Sigmoid colon (tissue), 6 donors: ENCODE measurements at regions not wholly inside any gene's neighbourhood (a gene's known extent, or its start where the extent isn't known, plus 50 kb on each side); places are given as distances from the start of the nearest gene placed in this dataset.

ENCODE experiments used
- DNase-seq: peaks from one replicate; pipeline ENCODE4 v3.0.0-alpha.2; 2019
- H3K27ac ChIP-seq, 4 donors: fragments of 200-600 bp; sonication (generic); one replicate each; pipeline ENCODE4 v1.5.1; 2016 to 2019; ENCODE audit warnings: mild to moderate bottlenecking in 1 of 4
- H3K27me3 ChIP-seq, 3 donors: fragments of 200-600 bp; sonication (generic); one replicate each; pipeline ENCODE4 v1.5.1; 2019; ENCODE audit warnings: mild to moderate bottlenecking in 1 of 3
- H3K36me3 ChIP-seq, 4 donors: fragments of 200-600 bp; sonication (generic); one replicate each; pipeline ENCODE4 v1.5.1; 2016 to 2019
- H3K4me1 ChIP-seq, 4 donors: fragments of 200-600 bp; sonication (generic); one replicate each; pipeline ENCODE4 v1.5.1; 2017 to 2019
- H3K4me3 ChIP-seq, 4 donors: fragments of 200-600 bp; sonication (generic); one replicate each; pipeline ENCODE4 v1.5.1; 2017 to 2019; ENCODE audit warnings: mild to moderate bottlenecking in 2 of 4, moderate library complexity in 1 of 4
- H3K9me3 ChIP-seq, 4 donors: fragments of 200-600 bp in 3 of 4; sonication (generic) in 3 of 4; one replicate each; pipeline versions ENCODE4 v1.5.1 to v1.6.1; 2013 to 2019
- CTCF ChIP-seq, 4 experiments: fragments of 450-650 bp in 3 of 4; fragments of 200-600 bp in 1 of 4; IDR thresholded peaks; one replicate each; pipeline ENCODE4 v1.5.1; 2016 to 2019; ENCODE audit warnings: antibody characterized with exemption in 4 of 4, mild to moderate bottlenecking in 3 of 4, moderate library complexity in 2 of 4
- EP300 ChIP-seq, 4 donors: sonication (generic); formaldehyde crosslinking; IDR thresholded peaks; one replicate each; pipeline ENCODE4 v1.6.1; 2017; ENCODE audit warnings: antibody characterized with exemption in 4 of 4
- POLR2A ChIP-seq, 2 donors: fragments of 450-650 bp; IDR thresholded peaks; one replicate each; pipeline ENCODE4 v1.6.1; 2016; ENCODE audit warnings: antibody characterized with exemption in 2 of 2, mild to moderate bottlenecking in 2 of 2, moderate library complexity in 2 of 2
- POLR2AphosphoS5 ChIP-seq, 4 donors: sonication (generic); formaldehyde crosslinking; IDR thresholded peaks; one replicate each; pipeline ENCODE4 v1.6.1; 2017; ENCODE audit warnings: antibody characterized with exemption in 4 of 4
- WGBS, 2 donors: extraction: QIAGEN DNeasy Blood & Tissue Kit; methylation state at CpG; one replicate each; pipeline ENCODE4 v1.1.7; 2013; 5-methylcytosine and 5-hydroxymethylcytosine counted together
- intact Hi-C: fragments of 100-400 bp; cut with DNase I; formaldehyde crosslinking; loops from one replicate; pipeline ENCODE4 v1.15.1; 2023
- donor health status: healthy with polysubstance abuse.
- donor health status: healthy.

- Histone ChIP-seq H3K27me3 (no peaks in the 10 kb centered on the region), H3K4me3 (no peak overlapping the region), H3K9me3 (peaks cover 0 to 10% (median 4%) of the 10 kb centered on the region in 4 donors), H3K36me3 (no peaks in the 10 kb centered on the region), H3K4me1 (no peaks in the 10 kb centered on the region), H3K27ac (no peak overlapping the region)
- intact Hi-C loops = no loop called here
- TF ChIP-seq CTCF (IDR thresholded peaks at IDR 0.05) = no peak
- no peak for TF ChIP-seq EP300 (IDR thresholded peaks at IDR 0.05)
- no peak for TF ChIP-seq POLR2AphosphoS5 (IDR thresholded peaks at IDR 0.05)
- TF ChIP-seq POLR2A (IDR thresholded peaks at IDR 0.05) = no peak
- DNase-seq = no peak
- 57 to 80% methylated on average over 2 of the region's 2 CpGs for WGBS, 2 donors
These were observed 169.7 kb upstream of the CDH9 start for GRCh38 chr5:27208051-27208450.

GRCh38 chr5:27191786-27192510 lies 153.6 kb upstream of the CDH9 start:
- Histone ChIP-seq H3K27me3 (no peaks in the 10 kb centered on the region), H3K4me3 (no peak overlapping the region), H3K4me1 (no peaks in the 10 kb centered on the region), H3K9me3 (peaks cover 0 to 11% (median 0%) of the 10 kb centered on the region in 4 donors), H3K27ac (no peak overlapping the region), H3K36me3 (no peaks in the 10 kb centered on the region)
- intact Hi-C loops = no loop called here
- DNase-seq = no peak
- WGBS, 2 donors = 84 to 85% methylated on average over 7 of the region's 7 CpGs
- no peak for TF ChIP-seq EP300 (IDR thresholded peaks at IDR 0.05)
- TF ChIP-seq CTCF (IDR thresholded peaks at IDR 0.05) = no peak
- no peak for TF ChIP-seq POLR2AphosphoS5 (IDR thresholded peaks at IDR 0.05)
- no peak for TF ChIP-seq POLR2A (IDR thresholded peaks at IDR 0.05)

GRCh38 chr5:27172693-27173092 lies 134.3 kb upstream of the CDH9 start:
- WGBS, 2 donors = 87 to 92% methylated on average over 1 of the region's 1 CpG
- intact Hi-C loops = no loop called here
- H3K36me3 ChIP-seq = no peaks in the 10 kb centered on the region
- TF ChIP-seq CTCF (IDR thresholded peaks at IDR 0.05) (no peak), POLR2A (IDR thresholded peaks at IDR 0.05) (no peak), POLR2AphosphoS5 (IDR thresholded peaks at IDR 0.05) (no peak), EP300 (IDR thresholded peaks at IDR 0.05) (no peak)
- no peaks in the 10 kb centered on the region for H3K27me3 ChIP-seq
- H3K9me3 ChIP-seq = no peaks in the 10 kb centered on the region
- DNase-seq = no peak
- no peaks in the 10 kb centered on the region for H3K4me1 ChIP-seq
- no peak overlapping the region for H3K4me3 ChIP-seq
- H3K27ac ChIP-seq = no peak overlapping the region

GRCh38 chr5:27171761-27172261 lies 133.4 kb upstream of the CDH9 start:
- no peak overlapping the region for H3K4me3 ChIP-seq
- intact Hi-C loops = no loop called here
- no peaks in the 10 kb centered on the region for H3K36me3 ChIP-seq
- DNase-seq = no peak
- H3K4me1 ChIP-seq = no peaks in the 10 kb centered on the region
- H3K27ac ChIP-seq = no peak overlapping the region
- no peaks in the 10 kb centered on the region for H3K9me3 ChIP-seq
- TF ChIP-seq POLR2AphosphoS5 (IDR thresholded peaks at IDR 0.05) = no peak
- no peak for TF ChIP-seq CTCF (IDR thresholded peaks at IDR 0.05)
- TF ChIP-seq EP300 (IDR thresholded peaks at IDR 0.05) = no peak
- TF ChIP-seq POLR2A (IDR thresholded peaks at IDR 0.05) = no peak
- WGBS, 2 donors = 73 to 86% methylated on average over 15 of the region's 15 CpGs
- H3K27me3 ChIP-seq = no peaks in the 10 kb centered on the region
